H9 (cell line): ENCODE measurements at regions not wholly inside any gene's neighbourhood (a gene's known extent, or its start where the extent isn't known, plus 50 kb on each side); places are given as distances from the start of the nearest gene placed in this dataset.

ENCODE experiments used
- DNase-seq: peaks from one replicate; pipeline ENCODE4 v3.0.0-alpha.2; 2017
- H2AFZ ChIP-seq: one replicate; pipeline ENCODE4 v1.6.1; 2013; ENCODE audit warnings: mild to moderate bottlenecking, low read length, control low read depth, moderate library complexity
- H2AK5ac ChIP-seq: 2 replicates; pipeline ENCODE4 v1.6.1; 2013; ENCODE audit warnings: low read length, control low read depth, mixed read lengths; ENCODE audit not compliant: insufficient read length
- H2BK120ac ChIP-seq: one replicate; pipeline ENCODE4 v1.6.1; 2013; ENCODE audit warnings: low read depth, mild to moderate bottlenecking, low read length, control low read depth, inconsistent platforms; ENCODE audit not compliant: poor library complexity, severe bottlenecking
- H2BK12ac ChIP-seq: 2 replicates; pipeline ENCODE4 v1.6.1; 2013; ENCODE audit warnings: low read length, control low read depth, mixed read lengths, low read depth; ENCODE audit not compliant: insufficient read length
- H2BK15ac ChIP-seq: 2 replicates; pipeline ENCODE4 v1.6.1; 2013; ENCODE audit warnings: low read depth, low read length, control low read depth
- H2BK20ac ChIP-seq: one replicate; pipeline ENCODE4 v1.6.1; 2013; ENCODE audit warnings: low read depth, mild to moderate bottlenecking, low read length, control low read depth, inconsistent platforms; ENCODE audit not compliant: poor library complexity, severe bottlenecking
- H2BK5ac ChIP-seq: 2 replicates; pipeline ENCODE4 v1.6.1; 2013; ENCODE audit warnings: low read length, control low read depth, mixed read lengths; ENCODE audit not compliant: insufficient read length
- H3K14ac ChIP-seq: 2 replicates; pipeline ENCODE4 v1.6.1; 2013; ENCODE audit warnings: low read length, control low read depth; ENCODE audit not compliant: insufficient read depth
- H3K18ac ChIP-seq: 2 replicates; pipeline ENCODE4 v1.6.1; 2013; ENCODE audit warnings: low read depth, mild to moderate bottlenecking, mixed read lengths, low read length, control low read depth; ENCODE audit not compliant: insufficient read length
- H3K23ac ChIP-seq: 2 replicates; pipeline ENCODE4 v1.6.1; 2013; ENCODE audit warnings: low read length, control low read depth, mixed read lengths, low read depth; ENCODE audit not compliant: insufficient read length
- H3K23me2 ChIP-seq: 2 replicates; pipeline ENCODE4 v1.6.1; 2013; ENCODE audit warnings: low read depth, mild to moderate bottlenecking, mixed read lengths, low read length, control low read depth; ENCODE audit not compliant: insufficient read length, poor library complexity, severe bottlenecking
- H3K27ac ChIP-seq: 2 replicates; pipeline ENCODE4 v1.5.1; 2013; ENCODE audit warnings: low read length, control low read depth, mixed read lengths, low read depth; ENCODE audit not compliant: insufficient read length
- H3K27me3 ChIP-seq: 2 replicates; pipeline ENCODE4 v1.6.1; 2013; ENCODE audit warnings: low read length, control low read depth, inconsistent platforms; ENCODE audit not compliant: insufficient read depth
- H3K4ac ChIP-seq: 2 replicates; pipeline ENCODE4 v1.6.1; 2013; ENCODE audit warnings: low read depth, mild to moderate bottlenecking, control low read depth, inconsistent platforms, low read length, moderate library complexity
- H3K4me1 ChIP-seq: 2 replicates; pipeline ENCODE4 v1.6.1; 2013; ENCODE audit warnings: low read length, control low read depth, inconsistent platforms; ENCODE audit not compliant: insufficient read depth
- H3K4me2 ChIP-seq: 2 replicates; pipeline ENCODE4 v1.6.1; 2013; ENCODE audit warnings: low read length, control low read depth, mixed read lengths; ENCODE audit not compliant: insufficient read length, insufficient read depth
- H3K56ac ChIP-seq: 2 replicates; pipeline ENCODE4 v1.6.1; 2013; ENCODE audit warnings: low read depth, mild to moderate bottlenecking, mixed read lengths, low read length, control low read depth; ENCODE audit not compliant: insufficient read length
- H3K79me1 ChIP-seq: 2 replicates; pipeline ENCODE4 v1.6.1; 2013; ENCODE audit warnings: low read depth, mild to moderate bottlenecking, moderate library complexity, low read length, control low read depth, inconsistent platforms; ENCODE audit not compliant: insufficient read depth, poor library complexity, severe bottlenecking
- H3K79me2 ChIP-seq: 2 replicates; pipeline ENCODE4 v1.6.1; 2013; ENCODE audit warnings: low read length, control low read depth, inconsistent platforms; ENCODE audit not compliant: insufficient read depth
- H3K9ac ChIP-seq: 2 replicates; pipeline ENCODE4 v1.6.1; 2013; ENCODE audit warnings: low read length, control low read depth, mixed read lengths; ENCODE audit not compliant: insufficient read length; ENCODE audit errors: extremely low read depth
- H3K9me3 ChIP-seq: one replicate; pipeline ENCODE4 v1.6.1; 2013; ENCODE audit warnings: low read depth, low read length, inconsistent platforms; ENCODE audit not compliant: control insufficient read depth
- H3T11ph ChIP-seq: one replicate; pipeline ENCODE4 v1.6.1; 2013; ENCODE audit warnings: mild to moderate bottlenecking, low read length, control low read depth, inconsistent platforms
- H4K20me1 ChIP-seq: one replicate; pipeline ENCODE4 v1.6.1; 2013; ENCODE audit not compliant: control insufficient read depth, insufficient read length, insufficient read depth
- H4K5ac ChIP-seq: 2 replicates; pipeline ENCODE4 v1.6.1; 2013; ENCODE audit warnings: low read depth, mild to moderate bottlenecking, mixed read lengths, low read length, control low read depth; ENCODE audit not compliant: insufficient read length
- H4K8ac ChIP-seq: replicated peaks from 2 replicates; pipeline ENCODE4 v1.6.1; 2013; ENCODE audit warnings: low read length, control low read depth, mixed read lengths, low read depth; ENCODE audit not compliant: insufficient read length
- H4K91ac ChIP-seq: 2 replicates; pipeline ENCODE4 v1.6.1; 2013; ENCODE audit warnings: low read depth, mild to moderate bottlenecking, moderate library complexity, mixed read lengths, low read length, control low read depth; ENCODE audit not compliant: insufficient read length
- H3K27ac Mint-ChIP-seq, 3 experiments: 2 replicates in 2 of 3; 3 replicates in 1 of 3; pipeline ENCODE4 v1.8.0; 2020 to 2021; ENCODE audit warnings: mixed read lengths in 3 of 3, mild to moderate bottlenecking in 1 of 3, moderate library complexity in 1 of 3
- H3K27me3 Mint-ChIP-seq: 2 replicates; pipeline ENCODE4 v1.8.0; 2021; ENCODE audit warnings: low read depth, mild to moderate bottlenecking, moderate library complexity, mixed read lengths
- H3K36me3 Mint-ChIP-seq, 3 experiments: 2 replicates in 2 of 3; 3 replicates in 1 of 3; pipeline ENCODE4 v1.8.0; 2020 to 2021; ENCODE audit warnings: low read depth in 3 of 3, mixed read lengths in 3 of 3; ENCODE audit not compliant: insufficient read depth in 1 of 3
- H3K4me1 Mint-ChIP-seq, 2 experiments: 2 replicates each; pipeline ENCODE4 v1.8.0; 2020; ENCODE audit warnings: mixed read lengths in 2 of 2
- H3K4me3 Mint-ChIP-seq, 2 experiments: 2 replicates in 1 of 2; 3 replicates in 1 of 2; pipeline ENCODE4 v1.8.0; 2020 to 2021; ENCODE audit warnings: mild to moderate bottlenecking in 2 of 2, mixed read lengths in 2 of 2, moderate library complexity in 1 of 2
- H3K9me3 Mint-ChIP-seq, 2 experiments: 2 replicates in 1 of 2; 3 replicates in 1 of 2; pipeline ENCODE4 v1.8.0; 2020; ENCODE audit warnings: mild to moderate bottlenecking in 2 of 2, mixed read lengths in 2 of 2, moderate library complexity in 1 of 2
- CTCF ChIP-seq: fragments of 200-600 bp; sonication (generic); conservative IDR thresholded peaks from 3 replicates; pipeline ENCODE4 v1.8.0; 2021; ENCODE audit warnings: antibody characterized with exemption, mild to moderate bottlenecking
- WGBS: extraction: QIAGEN DNeasy Blood & Tissue Kit; methylation state at CpG from one replicate; pipeline ENCODE4 v1.1.7; 2013; ENCODE audit warnings: missing lambda C conversion rate, low lambda C conversion rate, mixed read lengths; ENCODE audit not compliant: insufficient read length; ENCODE audit errors: extremely low coverage; 5-methylcytosine and 5-hydroxymethylcytosine counted together

- H3K79me2 ChIP-seq = no peaks in the 10 kb centered on the region
- H3K4ac ChIP-seq = no peak overlapping the region
- no peak overlapping the region for H2BK20ac ChIP-seq
- H3K9ac ChIP-seq = no peak overlapping the region
- Mint-ChIP-seq H3K4me3 (no peak overlapping the region), H3K36me3 (peaks cover 0 to 10% (median 2%) of the 10 kb centered on the region in 3 experiments; a peak in 4 of 7 replicates), H3K27ac (no peak overlapping the region), H3K27me3 (no peaks in the 10 kb centered on the region; the same call in 1 of the 2 replicates), H3K9me3 (peaks cover 6 to 7% of the 10 kb centered on the region in 2 experiments; a peak in 3 of 5 replicates), H3K4me1 (no peaks in the 10 kb centered on the region)
- no peaks in the 10 kb centered on the region for H3K79me1 ChIP-seq
- H3K27me3 ChIP-seq = no peaks in the 10 kb centered on the region
- H4K91ac ChIP-seq = no peak overlapping the region
- no peak overlapping the region for H3K14ac ChIP-seq
- H4K5ac ChIP-seq = no peak overlapping the region
- no peak overlapping the region for H3K56ac ChIP-seq
- H3K9me3 ChIP-seq = no peaks in the 10 kb centered on the region
- H2BK15ac ChIP-seq = no peak overlapping the region
- H2BK12ac ChIP-seq = no peak overlapping the region
- WGBS = no CpG with 5 or more reads among the region's 2 CpGs
- no peak for DNase-seq
- H4K8ac ChIP-seq = no peak overlapping the region
- no peak overlapping the region for H3K23ac ChIP-seq
- no peak overlapping the region for H2BK5ac ChIP-seq
- no peaks in the 10 kb centered on the region for H3K4me1 ChIP-seq
- H4K20me1 ChIP-seq = no peaks in the 10 kb centered on the region
- H3K4me2 ChIP-seq = no peak overlapping the region
- no peak overlapping the region for H2AFZ ChIP-seq
- H2BK120ac ChIP-seq = no peak overlapping the region
- no peak overlapping the region for H3K27ac ChIP-seq
- H3K23me2 ChIP-seq = no peaks in the 10 kb centered on the region
- no peak overlapping the region for H3T11ph ChIP-seq
- TF ChIP-seq CTCF = no peak
- no peak overlapping the region for H3K18ac ChIP-seq
- no peak overlapping the region for H2AK5ac ChIP-seq
Observed at GRCh38 chr4:53752124-53752523, 160.8 kb upstream of the LNX1 start.
